Muscle of back (tissue), 3 donors: ENCODE measurements at regions not wholly inside any gene's neighbourhood (a gene's known extent, or its start where the extent isn't known, plus 50 kb on each side); places are given as distances from the start of the nearest gene placed in this dataset.

Experiments used
- DNase-seq, 3 donors: peaks; one replicate each; pipeline versions ENCODE4 v3.0.0 to v3.0.0-alpha.2; 2013

GRCh38 chr4:187179086-187180058, 455.7 kb upstream of the FAT1 start:
- DNase-seq = peak in 2 of 3 donors; percentile 30 to 69

- DNase-seq = peak in 1 of 3 donors; percentile 21
Observed at GRCh38 chr4:187181054-187181453, 457.4 kb upstream of the FAT1 start.

DNA sequence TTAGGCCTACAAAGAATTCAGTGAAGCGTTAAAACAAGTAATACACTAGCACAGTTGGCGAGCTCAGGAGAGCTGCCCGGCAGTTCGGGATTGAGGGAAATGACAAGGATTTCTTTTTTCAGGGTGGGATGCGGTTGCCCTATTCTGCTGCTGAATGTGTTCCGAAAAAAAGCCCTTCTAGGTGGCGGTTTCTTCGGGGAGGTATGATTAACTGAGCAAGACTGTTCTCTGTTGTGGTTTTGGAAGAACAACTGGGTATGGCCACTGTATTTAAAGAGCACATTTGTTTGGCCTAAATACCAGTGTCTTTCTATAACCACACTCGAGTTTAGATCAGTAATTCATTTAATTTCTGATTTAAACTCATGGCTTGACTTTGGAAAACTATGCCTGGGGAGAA, 459.7 kb upstream of the FAT1 start:
- DNase-seq = no peak

DNA sequence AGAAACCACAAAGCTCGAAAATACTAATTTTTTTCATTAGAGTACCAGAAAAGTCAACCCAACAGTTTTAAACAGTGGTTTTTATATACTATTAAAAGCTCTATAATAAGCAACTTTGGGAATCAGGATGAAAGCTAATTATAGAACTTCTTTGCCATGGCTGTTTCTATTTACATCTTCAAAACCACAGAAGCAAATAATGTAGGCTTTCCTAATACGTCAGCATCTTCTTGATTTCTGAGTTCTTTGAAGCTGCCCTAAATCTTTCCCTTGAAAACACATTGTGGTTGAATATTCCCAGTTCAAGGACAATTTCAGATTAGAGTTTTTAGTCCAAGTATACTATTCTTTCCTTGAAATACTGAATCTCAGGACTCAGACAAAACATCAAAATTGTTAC, 460.2 kb upstream of the FAT1 start:
- DNase-seq = no peak

GRCh38 chr4:187184508-187184907, 460.9 kb upstream of the FAT1 start:
- DNase-seq = no peak

DNA sequence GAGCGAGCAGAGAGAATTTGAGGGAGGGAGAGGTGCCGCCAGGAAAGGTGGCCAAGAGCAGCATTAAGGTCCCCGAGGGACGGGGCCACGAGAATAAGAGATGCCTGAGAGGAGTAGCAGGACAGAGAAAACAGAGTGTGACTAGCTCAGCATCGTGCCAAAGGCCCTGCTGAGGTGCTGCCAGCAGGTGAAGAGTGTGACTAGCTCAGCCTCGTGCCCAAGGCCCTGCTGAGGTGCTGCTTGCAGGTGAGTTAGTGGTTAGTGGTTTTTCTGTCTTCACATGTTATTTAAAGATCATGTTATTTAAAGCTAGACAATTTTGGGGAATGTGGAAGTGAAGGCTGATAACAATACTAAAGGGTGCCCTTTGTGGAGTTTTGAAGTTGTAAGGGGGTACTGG, 464.5 kb upstream of the FAT1 start:
- no peak for DNase-seq

DNA sequence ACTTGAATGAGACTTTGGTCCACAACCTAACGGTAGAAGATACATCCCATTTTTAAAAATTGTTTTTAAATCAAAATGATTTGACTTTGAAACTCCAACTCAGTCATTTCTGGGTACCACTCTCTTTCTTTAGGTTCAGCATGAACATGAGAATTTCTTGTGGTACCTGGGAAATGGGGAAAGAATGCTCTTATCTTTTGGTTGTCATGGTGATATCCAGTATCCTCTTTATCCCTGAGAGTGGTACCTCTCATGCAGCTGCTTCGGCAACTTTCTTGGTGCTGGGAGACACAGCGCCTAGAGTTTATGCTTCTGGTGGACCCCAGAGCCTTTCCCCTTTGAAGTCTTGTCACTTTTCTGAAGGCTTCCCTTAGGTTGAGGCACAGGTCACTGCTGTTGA, 465.1 kb upstream of the FAT1 start:
- DNase-seq = no peak

- peak in 1 of 3 donors; percentile 24 for DNase-seq
Observed at GRCh38 chr4:187190390-187190789, 466.7 kb upstream of the FAT1 start.

- DNase-seq = no peak
Observed at GRCh38 chr4:187191676-187192075, 468.0 kb upstream of the FAT1 start.

- no peak for DNase-seq
Observed at GRCh38 chr4:187192266-187192665, 468.6 kb upstream of the FAT1 start.

GRCh38 chr4:187193141-187193540, 469.5 kb upstream of the FAT1 start:
- no peak for DNase-seq

DNA sequence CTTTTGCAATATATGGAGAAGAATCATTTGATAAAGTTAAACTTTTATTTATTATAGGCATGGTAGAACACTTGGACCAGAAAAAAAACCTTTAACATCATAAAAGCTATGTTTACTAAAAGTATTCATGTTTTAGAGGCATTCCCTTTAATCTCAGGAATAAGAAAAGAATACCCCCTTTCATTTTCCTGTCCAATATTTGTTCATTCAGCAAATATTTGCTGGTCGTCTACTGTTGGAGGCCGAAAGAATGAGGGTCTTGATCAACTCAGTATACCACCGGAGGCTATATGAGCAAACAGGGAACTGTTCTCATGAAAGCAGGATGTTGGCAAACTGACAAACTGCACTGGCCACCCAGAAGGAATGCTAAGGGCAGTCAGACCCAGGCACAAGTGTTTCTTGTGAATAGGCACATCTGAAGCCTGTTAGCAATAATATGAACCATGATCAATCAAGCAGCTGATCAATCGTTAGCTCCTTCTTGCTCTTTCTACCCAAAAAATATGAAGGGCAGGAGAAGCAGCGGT, 480.8 kb upstream of the FAT1 start:
- DNase-seq = no peak

DNA sequence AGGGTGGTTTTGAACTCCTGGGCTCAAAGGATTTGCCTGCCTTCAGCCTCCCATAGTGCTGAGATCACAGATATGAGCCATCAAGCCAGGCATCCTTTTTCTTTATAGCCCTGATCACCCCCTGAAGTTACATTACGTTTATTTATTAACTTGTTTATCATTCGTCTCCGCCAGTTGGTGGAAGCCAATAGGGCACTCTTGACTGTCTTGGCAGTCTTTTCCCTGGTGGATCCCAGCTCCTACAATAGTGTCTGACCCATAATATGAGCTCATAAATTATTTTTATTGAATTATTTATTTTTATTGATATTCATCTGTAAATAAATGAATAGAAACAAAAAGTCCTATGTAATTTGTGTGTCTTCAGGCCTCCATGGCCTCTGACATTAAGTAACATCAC, 484.3 kb upstream of the FAT1 start:
- DNase-seq = no peak

GRCh38 chr4:187208651-187209050, 485.0 kb upstream of the FAT1 start:
- DNase-seq = no peak

GRCh38 chr4:187209921-187210613, 486.4 kb upstream of the FAT1 start:
- peak in 2 of 3 donors; percentile 2 to 36 for DNase-seq

- DNase-seq = peak in 2 of 3 donors; percentile 42 to 55
Observed at GRCh38 chr4:187212446-187213080, 488.9 kb upstream of the FAT1 start.

GRCh38 chr4:187215438-187215837, 491.8 kb upstream of the FAT1 start:
- DNase-seq = no peak

GRCh38 chr4:187218705-187219245, 495.1 kb upstream of the FAT1 start:
- no peak for DNase-seq

- DNase-seq = no peak
Observed at GRCh38 chr4:187224560-187224959, 500.9 kb upstream of the FAT1 start.

DNA sequence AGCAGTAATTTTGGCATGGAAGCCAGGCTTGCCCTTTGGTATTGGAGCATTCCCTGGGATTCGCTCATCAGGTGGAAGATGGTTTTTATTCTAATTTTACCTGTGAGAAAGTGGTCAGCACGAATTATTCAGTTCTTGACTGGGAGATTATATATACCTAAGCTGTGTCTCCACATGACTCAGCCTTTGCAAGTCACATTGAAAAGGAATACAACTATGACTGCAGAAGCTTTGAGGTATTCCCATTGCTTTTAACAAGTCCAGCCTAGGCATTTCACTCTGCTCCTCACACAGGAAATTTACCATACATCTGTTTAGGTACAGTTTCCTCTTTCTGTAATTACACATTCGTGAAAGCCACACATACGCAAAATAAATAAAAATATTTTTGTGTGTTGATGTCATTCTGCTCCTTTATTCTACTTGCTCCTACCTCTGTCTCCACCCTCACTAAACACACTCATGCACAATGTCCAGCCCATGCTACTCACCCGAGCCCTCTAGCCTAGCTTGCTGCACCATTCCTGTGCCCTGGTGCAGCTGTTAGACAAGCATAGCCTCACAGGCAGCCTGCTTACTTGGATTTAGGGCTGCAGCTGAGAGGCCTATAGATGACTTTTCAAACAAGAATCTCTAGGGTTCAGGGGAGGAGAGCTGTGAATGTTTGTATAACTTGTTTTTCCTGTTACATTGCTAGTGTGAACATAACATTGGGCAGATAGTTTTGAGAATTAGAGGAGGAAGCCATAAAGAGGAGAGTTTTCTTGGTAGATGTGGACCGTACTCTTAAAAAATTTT, 504.4 kb upstream of the FAT1 start:
- DNase-seq = no peak

DNA sequence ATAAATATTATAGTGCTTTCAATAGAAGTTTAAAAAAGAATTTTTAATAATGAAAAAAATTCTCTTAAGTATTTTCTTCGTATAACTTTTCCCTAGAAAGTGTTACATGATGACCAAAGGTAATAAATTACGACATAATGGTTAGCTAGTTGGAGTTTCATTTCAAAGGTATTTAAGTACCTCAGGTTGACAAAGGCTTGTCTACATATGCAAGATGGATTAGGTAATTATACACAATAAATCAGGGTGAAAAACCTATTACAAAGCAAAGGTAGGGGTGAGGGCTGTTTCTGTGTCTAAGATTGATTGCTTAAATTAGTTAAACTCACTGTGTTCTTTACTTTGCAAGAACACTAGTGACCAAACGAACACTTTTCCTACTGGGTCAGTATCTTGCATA, 508.5 kb upstream of the FAT1 start:
- DNase-seq = no peak
